ENCODE measurements at regions not wholly inside any gene's neighbourhood (a gene's known extent, or its start where the extent isn't known, plus 50 kb on each side); places are given as distances from the start of the nearest gene placed in this dataset.
"Not testable (repeated sequence)": the region's sequence is repeated elsewhere in the genome, so short reads cannot be mapped to it uniquely, and the experiment has no call there.

DNA sequence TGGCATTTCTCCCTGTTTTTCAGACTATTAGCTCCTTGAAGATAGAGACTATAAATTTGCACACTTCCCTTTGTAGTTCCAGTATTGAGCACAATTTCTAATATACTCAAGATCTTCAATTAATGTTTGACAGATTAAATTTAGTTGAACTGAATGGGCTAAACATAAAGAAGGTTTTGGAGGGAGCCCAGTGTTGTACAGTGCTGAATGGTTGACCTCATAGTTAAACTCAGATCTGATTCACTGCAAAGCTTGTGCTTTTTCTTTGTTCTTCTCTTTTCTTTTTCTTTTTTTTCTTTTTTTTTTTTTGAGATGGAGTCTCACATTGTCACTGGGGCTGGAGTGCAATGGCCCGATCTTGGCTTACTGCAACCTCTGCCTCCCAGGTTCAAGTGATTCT lies 411.7 kb upstream of the ZNF462 start:
- DNase-seq, result no peak

DNA sequence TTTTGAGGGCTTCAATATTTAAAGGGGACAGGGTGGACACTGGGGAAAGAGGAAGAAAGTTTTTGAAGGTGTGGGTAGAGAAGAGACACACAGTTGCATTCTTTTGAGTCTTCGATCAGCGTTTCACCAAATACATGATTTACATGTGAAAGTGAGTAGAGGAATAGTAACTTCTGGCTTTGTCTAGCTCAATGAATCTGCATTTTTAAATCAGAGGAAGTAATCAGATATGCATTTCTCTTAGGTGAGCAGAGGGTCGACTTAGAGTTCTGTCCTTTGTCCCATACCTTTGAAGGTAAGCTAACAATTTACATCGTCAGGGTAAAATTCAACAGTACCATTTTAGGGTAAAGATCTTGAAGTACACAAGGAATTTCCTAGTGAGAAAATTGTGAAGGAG lies 406.4 kb upstream of the ZNF462 start:
- no peak for DNase-seq

DNA sequence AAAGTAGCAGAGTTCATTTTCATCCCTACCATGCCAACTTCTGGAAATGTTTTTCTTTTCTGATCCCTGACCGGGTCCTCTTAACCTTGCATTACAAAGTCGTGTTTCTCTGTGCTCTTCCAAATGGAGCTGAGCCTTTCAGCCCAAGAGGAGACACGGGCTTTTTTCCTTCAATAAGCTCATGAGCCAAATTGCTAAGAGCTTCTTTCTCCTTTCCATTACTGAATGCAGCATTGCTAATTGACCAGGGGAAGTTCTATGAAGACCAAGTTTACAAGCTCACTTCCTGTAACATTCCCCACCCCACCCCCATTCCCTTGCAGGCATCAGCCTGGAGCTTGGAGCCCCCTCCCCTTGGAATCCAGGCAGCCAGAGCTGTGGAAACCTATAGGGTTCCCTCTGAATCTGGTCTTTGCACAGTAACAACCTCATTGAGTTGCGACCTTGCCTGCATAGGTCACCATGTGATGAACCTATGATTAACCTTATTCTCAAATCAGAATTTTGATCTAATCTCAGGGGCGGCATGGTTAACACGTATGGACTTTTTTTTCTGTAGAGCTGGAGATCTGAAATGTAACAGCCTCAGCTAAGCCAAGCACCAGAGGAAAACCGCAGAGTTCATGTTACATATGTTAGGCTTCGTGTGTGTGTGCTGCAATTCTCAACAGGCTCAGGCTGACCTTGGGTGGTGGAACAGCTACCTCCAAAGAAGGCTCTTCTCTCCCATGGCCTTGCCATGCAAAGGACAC lies 395.7 kb upstream of the ZNF462 start:
- no peak for DNase-seq

DNA sequence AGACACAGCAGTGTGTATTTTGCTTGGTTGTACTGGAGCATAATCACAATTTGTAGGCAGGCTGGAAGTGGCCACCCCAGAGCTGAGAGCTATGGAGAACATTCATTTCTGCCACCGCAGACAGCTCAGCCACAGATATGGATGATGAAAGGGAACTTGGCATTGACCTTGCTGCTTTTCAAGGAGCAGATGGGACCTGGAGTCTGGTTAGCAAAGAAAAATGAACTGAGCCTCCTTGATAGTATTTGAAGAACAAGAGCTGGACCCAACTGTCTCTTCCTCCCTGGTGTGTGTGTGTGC lies 395.2 kb upstream of the ZNF462 start:
- DNase-seq, result no peak

DNA sequence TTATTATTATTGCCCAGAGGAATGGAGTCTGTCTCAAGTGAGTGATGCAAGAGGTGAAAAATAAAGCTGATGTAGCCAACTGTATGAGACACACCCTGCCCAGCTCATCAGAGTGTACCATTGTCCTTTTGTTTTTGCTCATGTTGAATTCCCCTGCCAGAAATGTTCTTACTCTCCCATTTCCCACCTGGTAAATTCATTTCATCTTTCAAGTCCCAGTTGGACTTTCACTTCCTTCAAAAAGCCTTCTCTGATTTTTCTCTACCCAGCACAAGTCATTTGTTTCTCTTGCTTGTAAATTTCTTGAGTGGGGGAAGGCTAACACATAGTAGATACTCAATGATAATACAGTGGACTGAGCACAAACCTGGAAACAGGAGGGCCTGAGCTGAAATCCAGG lies 394.5 kb upstream of the ZNF462 start:
- no peak for DNase-seq

DNA sequence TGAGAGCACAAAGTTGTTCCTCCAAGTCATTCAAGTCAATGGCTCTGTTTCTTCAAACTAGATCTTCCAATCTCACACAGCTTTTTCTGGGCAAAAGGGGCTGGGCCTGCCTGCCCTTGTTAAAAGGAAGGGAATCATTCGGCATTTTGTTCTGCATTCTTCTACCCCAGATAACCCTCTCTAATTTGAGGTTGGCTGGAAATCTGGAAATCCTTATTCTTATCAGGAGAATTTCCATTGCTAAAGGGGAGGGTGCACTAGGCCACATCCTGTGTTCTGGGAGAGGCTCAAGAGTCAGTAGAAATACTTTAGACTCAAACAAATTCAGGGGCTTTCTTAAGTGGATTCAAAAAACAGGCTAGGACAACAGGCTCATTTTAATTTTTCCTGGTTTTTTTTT lies 384.7 kb upstream of the ZNF462 start:
- DNase-seq, result no peak

DNA sequence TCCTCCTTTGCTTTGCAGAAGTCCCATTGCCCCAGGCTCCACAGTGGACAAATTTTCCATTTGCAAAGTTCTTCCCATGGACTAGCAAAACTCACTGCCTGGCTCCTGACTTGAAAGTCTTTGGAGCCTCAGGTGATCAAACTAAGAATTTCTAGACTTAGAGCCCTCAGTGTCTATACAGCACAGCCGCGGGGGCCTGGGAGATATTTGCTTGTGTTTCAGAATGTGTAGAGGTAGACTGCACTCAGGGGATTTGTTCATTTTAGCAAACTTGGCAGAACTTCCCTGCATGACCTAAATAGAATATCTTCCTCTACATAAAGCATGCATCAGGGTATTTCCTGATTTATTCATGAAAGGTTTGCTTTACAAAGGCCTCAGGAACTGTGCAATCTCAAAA lies 384.2 kb upstream of the ZNF462 start:
- no peak for DNase-seq

DNA sequence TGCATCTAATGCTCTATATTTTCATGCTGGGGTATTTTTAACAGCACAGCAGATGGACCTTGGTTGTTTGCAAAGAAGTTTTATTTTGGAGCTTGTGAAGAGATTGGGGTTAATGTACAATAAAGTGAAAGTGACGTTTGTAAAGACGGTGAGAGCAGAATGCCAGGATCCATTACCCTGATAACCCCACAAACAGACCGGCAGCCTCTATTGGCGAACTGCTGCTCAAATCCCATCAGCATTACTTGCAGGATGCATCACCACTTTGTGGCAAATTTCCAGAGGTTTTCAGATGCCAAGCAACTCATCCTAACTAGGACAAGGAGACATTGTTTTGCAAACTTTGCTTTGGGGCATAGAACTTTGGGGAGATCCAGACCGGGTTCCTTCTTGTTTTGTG lies 383.3 kb upstream of the ZNF462 start:
- no peak for DNase-seq

DNA sequence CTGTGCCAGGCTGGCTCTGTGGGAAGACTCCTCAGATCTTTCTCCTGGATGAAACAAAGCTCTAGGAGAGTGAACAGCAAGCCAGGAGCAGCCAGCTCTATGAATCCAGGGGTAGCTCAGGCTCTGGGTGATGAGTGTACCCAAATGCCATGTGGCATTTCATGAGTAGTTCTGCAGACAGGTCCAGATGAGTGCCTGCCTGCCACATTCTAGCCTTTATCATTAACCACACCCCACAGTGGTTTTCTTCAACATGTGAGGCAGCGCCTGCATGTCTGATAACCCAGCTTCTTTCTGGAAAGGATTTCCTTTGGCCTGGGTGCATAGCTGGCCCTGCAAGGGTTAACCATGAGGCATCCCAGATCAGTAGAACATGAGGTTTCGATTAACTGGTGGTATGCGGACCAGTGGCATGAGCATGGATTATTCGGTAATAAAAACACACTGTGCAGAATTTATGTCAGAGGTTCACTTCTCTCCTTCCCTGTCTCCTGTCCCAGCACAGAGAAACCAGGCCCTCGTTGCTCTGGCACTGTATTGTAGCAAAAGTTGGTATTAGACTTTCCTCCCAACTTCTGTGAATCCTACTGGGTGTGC lies 381.9 kb upstream of the ZNF462 start:
- no peak for DNase-seq

DNA sequence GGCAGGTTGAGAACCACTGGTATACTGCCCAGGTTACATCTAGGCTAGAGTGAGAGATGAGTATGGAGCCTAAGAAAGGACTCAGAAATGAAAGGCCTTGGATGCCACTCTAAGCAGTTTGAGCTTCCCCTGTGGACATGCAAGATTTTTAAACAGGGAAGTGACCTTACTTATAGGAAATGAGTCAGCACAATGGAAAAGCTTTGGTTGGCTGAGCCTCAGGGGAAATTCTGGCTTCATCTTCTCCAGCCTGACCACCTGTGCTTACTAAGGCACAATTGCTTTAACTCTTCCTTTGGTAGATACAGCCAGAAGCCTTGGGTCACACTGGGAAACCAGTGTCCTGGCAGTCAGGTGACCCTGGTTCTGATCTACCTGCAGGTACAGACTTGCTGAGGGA lies 380.2 kb upstream of the ZNF462 start:
- no peak for DNase-seq

DNA sequence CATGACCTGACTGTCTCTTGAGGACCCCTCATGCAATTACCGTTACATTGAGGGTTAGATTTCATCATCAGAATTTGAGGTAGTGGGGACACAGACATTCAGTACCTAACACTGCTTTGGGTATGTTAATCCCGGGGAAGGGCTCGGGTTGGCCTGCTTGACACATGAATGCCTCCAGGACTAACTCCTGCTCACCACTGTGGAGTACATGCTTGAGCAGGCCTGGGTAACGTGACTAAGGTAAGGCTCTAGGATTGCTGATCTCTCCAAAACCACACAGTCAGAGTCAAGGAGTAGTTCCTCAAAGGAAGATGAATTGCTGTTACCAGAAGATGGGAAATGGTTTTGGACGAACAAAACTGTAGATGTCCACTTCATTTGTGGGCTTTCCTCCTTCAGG lies 376.3 kb upstream of the ZNF462 start:
- DNase-seq, result no peak

DNA sequence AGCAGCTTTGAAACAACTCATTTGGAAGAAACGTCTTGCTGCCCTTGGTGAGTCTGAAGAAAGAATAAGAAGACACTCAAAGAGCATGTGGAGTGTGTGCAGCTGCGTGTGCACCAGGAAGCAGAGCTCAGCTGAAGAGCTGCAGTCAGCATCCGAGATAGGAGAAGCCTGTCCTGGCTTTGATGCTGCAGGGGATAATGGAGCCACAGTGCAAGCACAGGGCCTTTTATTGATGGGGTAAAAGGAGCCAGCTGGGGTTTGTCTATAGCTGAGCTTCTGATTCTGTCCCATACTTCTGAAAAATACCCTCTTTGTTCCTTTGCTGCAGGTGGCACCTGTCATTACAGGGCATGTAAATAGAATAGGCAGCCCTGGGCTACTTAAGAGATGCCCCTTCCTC lies 375.7 kb upstream of the ZNF462 start:
- DNase-seq, result no peak

DNA sequence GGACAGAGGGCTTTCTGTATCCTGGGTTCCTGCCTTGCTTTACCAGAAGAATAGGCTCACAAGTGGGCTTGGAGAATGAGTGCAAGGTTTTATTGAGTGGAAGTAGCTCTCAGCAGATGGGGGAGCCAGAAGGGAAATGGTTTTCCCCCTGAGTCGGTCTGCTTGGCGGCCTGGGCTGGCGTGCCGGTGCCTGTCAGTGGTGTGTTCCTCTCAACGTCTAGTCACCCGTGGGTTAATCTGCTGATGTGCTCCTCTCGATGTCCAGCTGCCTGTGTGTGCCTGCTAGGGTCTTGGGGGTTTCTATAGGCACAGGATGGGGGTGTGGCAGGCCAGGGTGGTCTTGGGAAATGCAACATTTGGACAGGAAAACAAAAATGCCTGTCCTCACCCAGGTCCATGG lies 370.8 kb upstream of the ZNF462 start:
- not testable (repeated sequence) for DNase-seq

DNA sequence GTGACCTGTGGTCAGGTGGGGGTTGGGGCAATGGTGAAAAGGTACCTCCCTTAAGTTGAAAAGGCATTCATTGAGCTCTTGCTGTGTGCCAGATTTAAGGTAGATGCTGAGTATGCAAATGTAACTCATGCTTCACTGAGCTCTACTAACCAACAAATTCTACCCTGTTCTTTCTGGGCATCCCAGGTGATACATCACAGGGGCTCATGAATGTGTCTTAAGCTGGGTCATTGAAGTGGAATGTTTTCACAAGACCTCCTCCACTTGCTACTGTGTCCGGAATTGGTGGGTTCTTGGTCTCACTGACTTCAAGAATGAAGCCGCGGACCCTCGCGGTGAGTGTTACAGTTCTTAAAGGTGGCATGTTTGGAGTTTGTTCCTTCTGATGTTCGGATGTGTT lies 362.8 kb upstream of the ZNF462 start:
- no peak for DNase-seq

DNA sequence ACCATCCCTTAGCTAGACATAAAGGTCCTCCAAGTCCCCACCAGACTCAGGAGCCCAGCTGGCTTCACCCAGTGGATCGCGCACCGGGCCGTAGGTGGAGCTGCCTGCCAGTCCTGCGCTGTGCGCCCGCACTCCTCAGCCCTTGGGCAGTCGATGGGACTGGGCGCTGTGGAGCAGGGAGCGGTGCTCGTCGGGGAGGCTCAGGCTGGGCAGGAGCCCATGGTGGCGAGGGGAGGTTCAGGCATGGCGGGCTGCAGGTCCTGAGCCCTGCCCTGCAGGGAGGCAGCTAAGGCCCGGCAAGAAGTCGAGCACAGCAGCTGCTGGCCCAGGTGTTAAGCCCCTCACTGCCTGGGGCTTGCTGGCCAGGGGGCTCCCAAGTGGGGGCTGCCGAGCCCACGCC lies 361.8 kb upstream of the ZNF462 start:
- DNase-seq, result not testable (repeated sequence)

DNA sequence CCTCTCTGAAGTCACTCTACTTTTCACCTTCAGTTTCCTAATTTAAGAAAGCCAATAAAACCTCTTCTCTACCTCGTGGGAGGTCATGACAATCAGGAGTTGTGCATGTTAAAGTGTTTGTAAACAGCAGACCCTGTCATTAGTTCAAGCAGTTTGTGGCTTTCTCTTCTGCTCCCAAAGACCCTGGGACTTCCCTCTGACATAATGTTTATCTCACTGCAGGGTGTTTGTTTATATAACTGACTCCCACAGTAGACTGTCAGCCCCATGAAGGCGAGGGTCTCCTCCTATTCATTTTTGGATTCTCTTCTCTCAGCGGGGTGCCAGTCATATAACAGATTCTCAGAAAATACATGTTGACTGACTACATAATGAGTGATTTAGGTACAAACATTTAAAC lies 360.0 kb upstream of the ZNF462 start:
- no peak for DNase-seq

DNA sequence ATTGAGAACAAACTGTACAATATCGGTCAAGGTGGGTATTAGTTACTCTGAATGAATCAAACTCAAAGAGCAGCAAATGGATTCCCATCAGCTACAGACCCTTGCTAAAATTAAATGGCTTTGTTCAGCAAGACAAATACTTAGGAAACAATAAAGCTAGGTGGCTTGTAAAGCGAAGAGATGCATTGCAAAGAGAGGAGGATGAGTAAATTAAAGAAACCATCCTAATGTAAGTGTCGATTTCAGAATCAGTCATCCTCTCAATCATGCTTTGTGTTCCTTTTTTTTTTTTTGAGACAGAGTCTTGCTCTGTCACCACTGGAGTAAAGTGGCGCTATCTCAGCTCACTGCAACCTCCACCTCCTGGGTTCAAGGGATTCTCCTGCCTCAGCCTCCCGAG lies 359.2 kb upstream of the ZNF462 start:
- DNase-seq, result no peak

DNA sequence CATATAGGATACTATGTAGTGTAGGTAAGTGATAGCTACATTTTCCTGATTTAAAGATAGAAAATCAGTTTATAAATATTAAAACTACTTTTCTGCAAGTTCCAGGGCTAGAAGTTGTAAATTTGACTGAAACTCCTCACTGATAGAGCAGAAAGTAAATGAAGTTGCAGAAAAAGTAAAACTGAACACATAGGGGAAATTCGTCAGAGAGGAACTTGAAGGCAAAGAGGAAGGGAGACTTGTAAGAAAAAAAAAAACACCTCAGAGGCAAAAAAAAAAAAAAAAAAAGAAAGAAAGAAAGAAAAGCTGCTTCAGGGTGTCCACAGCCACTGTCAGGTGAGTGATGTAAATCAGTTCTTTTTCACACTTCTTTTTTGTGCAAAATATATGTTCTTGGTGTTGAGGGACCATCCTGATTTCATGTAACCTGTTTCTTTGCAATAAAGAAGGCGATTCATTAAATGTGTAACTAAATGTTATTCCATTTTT lies 336.2 kb upstream of the ZNF462 start:
- DNase-seq, result no peak

DNA sequence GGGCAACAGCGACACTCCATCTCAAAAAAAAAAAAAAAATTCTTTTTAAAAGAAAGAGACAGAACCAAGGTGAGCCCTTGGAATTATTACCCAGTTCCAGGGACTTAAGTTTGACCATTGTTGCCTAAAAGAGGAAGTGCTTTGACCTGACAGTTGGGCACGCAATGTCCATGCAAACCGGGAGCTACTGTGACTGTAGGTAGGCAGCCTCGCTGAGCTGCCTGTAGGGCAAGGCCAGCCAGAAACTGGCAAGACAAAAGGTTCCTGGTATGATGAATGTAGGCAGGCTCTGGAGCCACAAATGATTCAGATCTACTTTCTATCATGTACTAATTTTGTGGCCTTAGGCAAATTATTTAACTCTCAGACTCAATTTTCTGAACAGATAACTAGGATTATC lies 334.8 kb upstream of the ZNF462 start:
- DNase-seq, result no peak

DNA sequence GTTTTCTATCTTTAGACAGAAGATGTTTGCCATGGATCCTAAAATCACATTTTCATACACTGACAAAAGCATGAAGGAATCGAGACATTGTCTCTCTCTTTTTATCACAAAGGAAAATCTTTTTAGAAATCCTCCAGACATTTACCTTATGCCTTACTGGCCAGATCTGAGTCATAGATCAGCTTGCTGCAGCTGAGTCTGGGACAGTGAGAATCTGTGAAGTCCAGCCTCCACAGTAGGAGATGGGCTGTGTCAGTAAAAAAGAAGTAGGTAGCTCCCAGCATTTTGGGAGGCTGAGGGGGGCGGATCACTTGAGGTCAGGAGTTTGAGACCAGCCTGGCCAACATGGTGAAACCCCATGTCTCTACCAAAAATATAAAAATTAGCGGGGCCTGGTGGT lies 333.4 kb upstream of the ZNF462 start:
- no peak for DNase-seq

DNA sequence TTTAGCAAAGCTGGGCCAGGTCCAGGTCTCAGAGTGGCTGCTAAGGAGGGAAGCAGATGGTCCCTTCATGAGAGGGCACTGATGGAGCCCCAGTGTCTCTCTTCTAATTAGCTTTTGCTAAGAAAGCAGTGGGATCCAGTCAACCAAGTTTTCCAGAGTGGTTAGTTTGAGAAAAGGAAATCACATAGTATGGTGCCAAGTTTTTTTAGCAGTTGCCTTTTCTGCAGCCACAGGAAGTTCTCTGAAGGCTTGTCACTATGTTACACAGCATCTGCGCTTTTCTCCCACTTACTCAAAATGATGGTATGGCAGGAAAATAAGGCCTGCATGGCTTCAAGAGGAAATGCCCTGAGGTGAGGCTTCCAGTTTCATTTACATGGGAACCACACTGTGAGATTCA lies 331.5 kb upstream of the ZNF462 start:
- no peak for DNase-seq

DNA sequence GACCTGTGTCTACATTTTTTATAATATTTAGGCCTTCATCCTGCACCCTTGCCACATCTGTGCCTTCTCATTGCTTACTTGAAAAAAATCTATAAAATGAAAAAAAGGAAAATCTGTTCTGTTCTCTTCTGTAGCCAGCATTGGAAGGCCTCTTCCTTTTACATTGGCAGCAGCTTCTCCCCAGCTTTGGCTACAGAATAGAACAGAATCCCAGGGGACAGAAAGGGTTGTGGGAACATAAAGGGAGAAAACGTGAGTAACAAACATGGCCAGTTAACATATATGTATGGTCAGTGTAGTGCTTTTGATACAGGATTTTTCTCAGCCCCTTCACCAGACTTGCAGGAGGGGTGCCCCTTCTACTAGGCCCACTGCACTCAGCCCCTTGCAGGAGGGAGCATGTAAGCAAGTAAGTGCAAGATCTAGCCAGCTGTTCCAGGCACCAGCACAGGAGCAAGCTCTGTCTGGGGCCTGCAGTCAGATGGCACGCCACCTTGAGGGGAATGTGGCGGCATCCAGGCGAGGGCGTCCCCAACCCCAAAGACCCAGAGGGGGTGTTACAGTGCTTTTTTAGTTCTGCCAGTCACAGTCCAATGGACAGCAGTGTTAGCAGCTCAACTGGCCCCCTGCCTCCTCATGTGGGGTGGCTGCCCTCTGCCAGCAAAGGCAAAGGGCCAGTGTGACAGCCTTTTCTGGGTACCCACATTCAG lies 330.5 kb upstream of the ZNF462 start:
- DNase-seq, result no peak

DNA sequence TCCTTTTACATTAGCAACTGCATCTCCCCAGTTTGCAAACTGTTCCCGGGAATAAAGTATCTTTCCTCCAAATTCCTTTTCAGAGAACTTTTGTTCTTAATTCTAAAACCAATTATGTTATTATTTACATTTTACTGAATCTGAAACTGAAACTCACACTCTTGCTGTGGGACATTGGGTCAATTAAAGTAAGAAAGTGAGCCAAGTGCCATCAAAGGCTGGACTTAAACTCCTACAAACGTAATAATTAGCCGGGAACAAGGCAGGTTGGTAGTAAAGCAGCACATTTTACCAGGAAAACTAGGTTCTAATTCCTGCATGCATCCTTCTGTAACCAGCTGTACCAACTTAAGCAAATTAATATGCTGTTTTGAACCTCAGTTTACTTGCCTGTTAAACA lies 328.2 kb upstream of the ZNF462 start:
- DNase-seq, result no peak

DNA sequence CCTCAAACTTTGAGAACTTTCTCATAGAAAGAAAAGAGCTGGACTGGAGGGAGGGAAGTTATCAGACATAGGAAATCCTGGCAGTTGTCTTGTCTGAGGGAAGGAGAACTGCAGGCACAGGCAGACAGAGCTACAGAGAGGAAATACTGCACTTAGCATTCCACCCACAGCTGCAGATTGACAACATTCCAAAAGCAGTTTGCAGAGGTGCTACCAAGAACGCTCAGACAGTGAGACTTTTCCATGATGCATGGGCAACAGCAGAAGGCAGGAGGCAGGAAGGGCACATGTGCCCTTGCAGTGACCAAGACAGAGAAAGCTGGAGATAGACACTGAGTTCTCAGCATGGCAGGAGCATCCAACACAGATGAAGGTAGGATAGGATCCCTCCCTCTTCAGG lies 327.5 kb upstream of the ZNF462 start:
- no peak for DNase-seq

Data from retina (tissue), 1 donor.